Esophagus muscularis mucosa (tissue), 4 donors: ENCODE measurements at regions not wholly inside any gene's neighbourhood (a gene's known extent, or its start where the extent isn't known, plus 50 kb on each side); places are given as distances from the start of the nearest gene placed in this dataset.

Experiments used
- DNase-seq: peaks from one replicate; pipeline ENCODE4 v3.0.0-alpha.2; 2017; ENCODE audit errors: extremely low spot score
- H3K27ac ChIP-seq, 4 donors: fragments of 200-600 bp; sonication (generic); replicated peaks in 1 of 4; 1 replicate in 3 of 4; 2 replicates in 1 of 4; pipeline ENCODE4 v1.5.1; 2016 to 2019; ENCODE audit warnings: mild to moderate bottlenecking in 1 of 4
- H3K27me3 ChIP-seq, 4 donors: fragments of 200-600 bp; sonication (generic); one replicate each; pipeline versions ENCODE4 v1.5.1 to v1.6.0; 2016 to 2019
- H3K36me3 ChIP-seq, 4 donors: fragments of 200-600 bp; sonication (generic); one replicate each; pipeline ENCODE4 v1.5.1; 2016 to 2019
- H3K4me1 ChIP-seq, 4 donors: fragments of 200-600 bp; sonication (generic); one replicate each; pipeline ENCODE4 v1.5.1; 2016 to 2019
- H3K4me3 ChIP-seq, 4 donors: fragments of 200-600 bp; sonication (generic); 1 replicate in 2 of 4; 2 replicates in 2 of 4; pipeline ENCODE4 v1.5.1; 2016 to 2019; ENCODE audit warnings: mild to moderate bottlenecking in 4 of 4, moderate library complexity in 1 of 4
- H3K9me3 ChIP-seq, 4 donors: fragments of 200-600 bp; sonication (generic); 1 replicate in 3 of 4; 2 replicates in 1 of 4; pipeline ENCODE4 v1.5.1; 2016 to 2019
- CTCF ChIP-seq, 3 experiments: fragments of 200-600 bp in 2 of 3; fragments of 450-650 bp in 1 of 3; sonication (generic) in 2 of 3; IDR thresholded peaks; one replicate each; pipeline ENCODE4 v1.5.1; 2017 to 2019; ENCODE audit warnings: antibody characterized with exemption in 3 of 3, mild to moderate bottlenecking in 2 of 3, moderate library complexity in 1 of 3
- EP300 ChIP-seq: sonication (generic); formaldehyde crosslinking; IDR thresholded peaks from one replicate; pipeline ENCODE4 v1.6.1; 2017; ENCODE audit warnings: antibody characterized with exemption
- POLR2A ChIP-seq: fragments of 450-650 bp; IDR thresholded peaks from one replicate; pipeline ENCODE4 v1.6.1; 2017; ENCODE audit warnings: antibody characterized with exemption, moderate library complexity, mild to moderate bottlenecking, low read depth
- POLR2AphosphoS5 ChIP-seq, 2 donors: sonication (generic); formaldehyde crosslinking; IDR thresholded peaks; one replicate each; pipeline ENCODE4 v1.6.1; 2017; ENCODE audit warnings: antibody characterized with exemption in 2 of 2
- WGBS: methylation state at CpG from one replicate; pipeline ENCODE4 v1.1.5; 2018; 5-methylcytosine and 5-hydroxymethylcytosine counted together
- intact Hi-C: fragments of 100-400 bp; cut with DNase I; formaldehyde crosslinking; loops from one replicate; pipeline ENCODE4 v1.15.1; 2023

- intact Hi-C loops: no loop called here
- DNase-seq: no peak
- Histone ChIP-seq H3K4me3 (peak overlapping the region; percentile 19 to 49 (median 30)), H3K27ac (peak overlapping the region; percentile 50 to 75 (median 64)), H3K4me1 (peaks cover 22 to 94% (median 75%) of the 10 kb centered on the region in 4 donors), H3K27me3 (no peaks in the 10 kb centered on the region), H3K9me3 (no peaks in the 10 kb centered on the region), H3K36me3 (no peaks in the 10 kb centered on the region)
- TF ChIP-seq EP300 (no peak), POLR2A (no peak), POLR2AphosphoS5 (IDR thresholded peaks at IDR 0.05) (peak in 1 of 2 donors; percentile 67)
- WGBS: 83% methylated on average over 13 of the region's 28 CpGs
These were observed 242.1 kb upstream of the GSE1 start for GRCh38 chr16:85370881-85371651.

- H3K27ac ChIP-seq: peak overlapping the region; percentile 50 to 75 (median 64)
- no peak for DNase-seq
- peaks cover 31 to 94% (median 75%) of the 10 kb centered on the region in 4 donors for H3K4me1 ChIP-seq
- intact Hi-C loops: no loop called here
- no peak for TF ChIP-seq POLR2AphosphoS5 (IDR thresholded peaks at IDR 0.05)
- no peak for TF ChIP-seq CTCF (IDR thresholded peaks at IDR 0.05)
- TF ChIP-seq EP300: no peak
- TF ChIP-seq POLR2A: no peak
- 89% methylated on average over 7 of the region's 10 CpGs for WGBS
- no peaks in the 10 kb centered on the region for H3K27me3 ChIP-seq
- H3K36me3 ChIP-seq: no peaks in the 10 kb centered on the region
- H3K9me3 ChIP-seq: no peaks in the 10 kb centered on the region
- H3K4me3 ChIP-seq: peak overlapping the region in 2 of 4 donors; percentile 19 to 27
These were observed 241.2 kb upstream of the GSE1 start for GRCh38 chr16:85371948-85372347.

- H3K27ac ChIP-seq: peak overlapping the region; percentile 29 to 72 (median 40)
- H3K9me3 ChIP-seq: no peaks in the 10 kb centered on the region
- intact Hi-C loops: no loop called here
- no peaks in the 10 kb centered on the region for H3K27me3 ChIP-seq
- DNase-seq: no peak
- WGBS: 74% methylated on average over 14 of the region's 15 CpGs
- H3K4me3 ChIP-seq: no peak overlapping the region
- H3K36me3 ChIP-seq: no peaks in the 10 kb centered on the region
- TF ChIP-seq POLR2AphosphoS5 (IDR thresholded peaks at IDR 0.05): peak; percentile 37 to 57
- no peak for TF ChIP-seq CTCF (IDR thresholded peaks at IDR 0.05)
- H3K4me1 ChIP-seq: peaks cover 40 to 97% (median 78%) of the 10 kb centered on the region in 4 donors
These were observed 240.3 kb upstream of the GSE1 start for GRCh38 chr16:85372627-85373372.

GRCh38 chr16:85373741-85374570, 239.2 kb upstream of the GSE1 start:
- no peaks in the 10 kb centered on the region for H3K27me3 ChIP-seq
- peaks cover 49 to 98% (median 86%) of the 10 kb centered on the region in 4 donors for H3K4me1 ChIP-seq
- no peak overlapping the region for H3K4me3 ChIP-seq
- TF ChIP-seq EP300 (no peak), CTCF (IDR thresholded peaks at IDR 0.05) (no peak)
- no peaks in the 10 kb centered on the region for H3K36me3 ChIP-seq
- intact Hi-C loops: no loop called here
- 90% methylated on average over 23 of the region's 41 CpGs for WGBS
- DNase-seq: no peak
- no peaks in the 10 kb centered on the region for H3K9me3 ChIP-seq
- peak overlapping the region in 1 of 4 donors; percentile 72 for H3K27ac ChIP-seq

DNA sequence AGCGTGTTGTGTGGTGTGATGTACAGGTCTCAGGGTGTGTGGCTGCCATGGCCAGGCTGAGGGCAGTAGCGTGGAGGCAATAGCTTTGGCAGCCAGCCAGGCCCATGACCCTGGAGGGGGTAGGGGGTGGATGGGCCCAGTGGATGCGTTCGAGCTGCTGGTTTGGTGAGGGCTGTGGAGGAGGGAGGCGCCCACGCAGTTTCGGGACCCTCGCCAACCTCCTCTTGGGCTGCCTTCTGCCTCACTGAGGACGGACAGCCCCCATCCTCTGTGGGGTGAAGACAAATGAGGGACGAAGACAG, 238.6 kb upstream of the GSE1 start:
- DNase-seq: no peak
- Histone ChIP-seq H3K27ac (peak overlapping the region in 2 of 4 donors; percentile 9 to 72), H3K36me3 (no peaks in the 10 kb centered on the region), H3K4me3 (no peak overlapping the region), H3K27me3 (no peaks in the 10 kb centered on the region), H3K9me3 (no peaks in the 10 kb centered on the region), H3K4me1 (peaks cover 51 to 98% (median 88%) of the 10 kb centered on the region in 4 donors)
- intact Hi-C loops: no loop called here
- 58% methylated on average over 5 of the region's 10 CpGs for WGBS
- TF ChIP-seq EP300 (no peak), POLR2AphosphoS5 (IDR thresholded peaks at IDR 0.05) (no peak), POLR2A (no peak)
